AG10803 (cell line): ENCODE measurements at regions not wholly inside any gene's neighbourhood (a gene's known extent, or its start where the extent isn't known, plus 50 kb on each side); places are given as distances from the start of the nearest gene placed in this dataset.
"Not testable (repeated sequence)": the region's sequence is repeated elsewhere in the genome, so short reads cannot be mapped to it uniquely, and the experiment has no call there.

Experiments
- DNase-seq: peaks from one replicate; pipeline ENCODE4 v3.0.0; 2010; ENCODE audit warnings: low read depth
- H3K4me3 ChIP-seq: 2 replicates; pipeline ENCODE4 v1.5.1; 2011; ENCODE audit warnings: mild to moderate bottlenecking, low read length, control low read depth
- CTCF ChIP-seq: conservative IDR thresholded peaks from 2 replicates; pipeline ENCODE4 v1.5.1; 2011; ENCODE audit warnings: mild to moderate bottlenecking, low read length, control low read depth, inconsistent platforms

GRCh38 chr21:24514081-24514733 is 1093.1 kb downstream of the MRPL39 start:
- no peak for DNase-seq
- no peak overlapping the region for H3K4me3 ChIP-seq
- no peak; the same call in 1 of the 2 replicates for TF ChIP-seq CTCF

DNA sequence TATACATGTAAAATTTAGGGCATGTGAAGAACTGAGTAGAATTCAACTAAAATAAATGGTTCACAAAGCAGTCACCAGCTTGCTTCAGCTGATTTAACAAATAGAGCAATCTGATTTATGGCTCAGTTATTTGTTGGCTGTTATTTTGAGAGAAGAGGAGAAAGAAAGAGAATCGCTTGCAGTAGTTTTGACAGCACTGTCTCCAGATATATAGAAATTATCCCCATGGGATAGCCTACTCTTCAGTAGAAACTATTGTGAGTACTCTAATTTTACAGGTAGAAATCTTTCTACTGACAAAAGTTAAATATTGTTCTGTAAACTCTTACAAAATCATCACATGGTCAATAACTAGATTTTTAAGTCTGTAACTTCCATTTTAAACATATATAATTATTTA is 1098.2 kb downstream of the MRPL39 start:
- DNase-seq, result no peak
- no peak for TF ChIP-seq CTCF
- H3K4me3 ChIP-seq, result no peak overlapping the region

- TF ChIP-seq CTCF, result no peak
- no peak overlapping the region for H3K4me3 ChIP-seq
- DNase-seq, result no peak
Observed at GRCh38 chr21:24486973-24487372, 1120.3 kb downstream of the MRPL39 start.

DNA sequence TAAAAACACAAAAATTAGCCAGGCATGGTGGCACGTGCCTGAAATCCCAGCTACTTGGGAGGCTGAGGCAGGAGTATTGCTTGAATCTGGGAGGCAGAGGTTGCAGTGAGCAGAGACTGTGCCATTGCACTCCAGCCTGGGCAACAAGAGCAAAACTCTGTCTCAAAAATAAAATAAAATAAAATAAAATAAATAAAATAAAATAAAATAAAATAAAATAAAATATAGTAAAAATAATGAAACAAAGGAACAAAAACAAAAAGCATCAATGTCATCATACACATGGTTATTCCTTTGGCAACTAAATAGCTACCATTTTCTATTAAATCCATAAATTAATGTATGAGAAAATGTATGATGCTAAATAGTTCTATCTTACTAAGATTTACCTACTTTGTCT is 1123.9 kb downstream of the MRPL39 start:
- H3K4me3 ChIP-seq, DNase-seq: not testable (repeated sequence)

- no peak overlapping the region for H3K4me3 ChIP-seq
- TF ChIP-seq CTCF, result no peak
- no peak for DNase-seq
Observed at GRCh38 chr21:24470852-24471251, 1136.4 kb downstream of the MRPL39 start.

DNA sequence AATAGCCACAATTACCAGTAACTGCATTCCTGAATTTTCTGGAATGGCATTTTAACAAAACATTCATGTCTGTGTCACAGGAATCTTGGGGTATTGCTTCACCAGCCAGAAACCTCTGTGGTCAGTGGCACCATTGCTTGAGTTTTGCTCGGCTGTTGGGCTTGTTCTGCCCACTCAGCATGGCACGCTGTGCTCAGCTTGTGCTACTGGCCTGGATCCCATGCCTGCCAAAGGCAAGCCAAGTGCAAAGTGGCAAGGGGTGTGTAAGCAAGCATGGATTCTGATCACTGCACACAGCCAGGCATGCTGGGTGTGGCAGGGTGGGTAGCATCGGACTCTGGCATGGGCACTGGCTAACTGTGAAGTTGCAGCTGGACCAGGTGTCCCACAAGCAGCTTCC is 1150.9 kb downstream of the MRPL39 start:
- no peak for TF ChIP-seq CTCF
- no peak overlapping the region for H3K4me3 ChIP-seq
- no peak for DNase-seq

DNA sequence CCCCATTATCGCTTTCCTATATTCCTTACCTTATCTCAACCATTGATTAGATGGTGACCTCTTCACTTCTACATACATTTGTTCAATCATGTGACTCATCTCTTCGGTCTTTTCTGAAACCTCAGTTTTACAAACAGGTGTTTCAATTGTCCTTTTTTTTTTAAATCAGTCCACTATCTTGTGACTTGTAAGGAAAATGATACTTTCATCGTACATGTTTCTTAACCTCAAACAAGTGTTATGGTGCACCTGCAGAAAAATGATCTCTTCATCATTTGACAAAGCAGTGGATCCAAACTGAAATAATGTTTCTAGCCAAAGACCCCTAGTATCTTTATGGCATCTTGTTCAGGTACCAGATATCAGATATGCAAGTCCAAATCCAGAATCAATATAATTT is 1157.2 kb downstream of the MRPL39 start:
- DNase-seq, result no peak
- no peak for TF ChIP-seq CTCF
- no peak overlapping the region for H3K4me3 ChIP-seq

DNA sequence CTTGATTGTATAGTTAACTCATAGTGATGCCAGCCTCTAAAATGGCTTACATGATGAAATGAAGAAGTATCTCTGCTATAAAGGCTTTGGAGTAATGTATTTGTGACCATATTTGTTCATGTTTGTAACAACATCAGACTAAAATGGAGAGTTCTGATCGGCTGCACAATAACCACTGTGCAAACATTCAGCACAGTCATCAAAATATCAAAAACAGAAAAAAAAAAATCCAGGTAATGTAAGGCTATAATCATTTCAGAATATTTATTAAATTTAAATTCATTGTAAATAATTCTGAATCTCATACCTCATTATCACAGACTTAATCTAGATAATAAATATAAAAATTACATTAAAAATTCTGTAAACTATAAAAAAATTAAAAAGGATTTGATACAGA is 1161.8 kb downstream of the MRPL39 start:
- TF ChIP-seq CTCF, result no peak
- H3K4me3 ChIP-seq, result no peak overlapping the region
- no peak for DNase-seq
